IMR-90 (cell line): ENCODE measurements at regions not wholly inside any gene's neighbourhood (a gene's known extent, or its start where the extent isn't known, plus 50 kb on each side); places are given as distances from the start of the nearest gene placed in this dataset.

Experiments
- MAFK ChIP-seq: IDR thresholded peaks from 2 replicates; pipeline ENCODE4 v1.6.1; 2012; ENCODE audit warnings: low read depth, low read length, improper control_type of control experiment
- POLR2A ChIP-seq: IDR thresholded peaks from 2 replicates; pipeline ENCODE4 v1.6.1; 2012; ENCODE audit warnings: mild to moderate bottlenecking, low read depth, low read length
- RAD21 ChIP-seq: IDR thresholded peaks from 2 replicates; pipeline ENCODE4 v1.6.1; 2012; ENCODE audit warnings: low read length, improper control_type of control experiment
- RFX5 ChIP-seq: IDR thresholded peaks from 2 replicates; pipeline ENCODE4 v1.8.0; 2012; ENCODE audit warnings: low read depth, mild to moderate bottlenecking, low read length, moderate library complexity
- SMC3 ChIP-seq: fragments of 150-350 bp; IDR thresholded peaks from 2 replicates; pipeline ENCODE4 v1.6.1; 2016; ENCODE audit warnings: low read depth, mild to moderate bottlenecking, antibody characterized with exemption, low read length, moderate library complexity
- TF ChIP-seq, protein P1 (sequence below): conservative IDR thresholded peaks from 2 replicates; pipeline ENCODE4 v1.5.1; 2012; ENCODE audit warnings: mild to moderate bottlenecking, low read depth, low read length, improper control_type of control experiment
- TF ChIP-seq, protein P2 (sequence below): fragments of 150-350 bp; IDR thresholded peaks from 2 replicates; pipeline ENCODE4 v1.6.1; 2016; ENCODE audit warnings: low read depth, mild to moderate bottlenecking, low read length, moderate library complexity, borderline replicate concordance

DNA sequence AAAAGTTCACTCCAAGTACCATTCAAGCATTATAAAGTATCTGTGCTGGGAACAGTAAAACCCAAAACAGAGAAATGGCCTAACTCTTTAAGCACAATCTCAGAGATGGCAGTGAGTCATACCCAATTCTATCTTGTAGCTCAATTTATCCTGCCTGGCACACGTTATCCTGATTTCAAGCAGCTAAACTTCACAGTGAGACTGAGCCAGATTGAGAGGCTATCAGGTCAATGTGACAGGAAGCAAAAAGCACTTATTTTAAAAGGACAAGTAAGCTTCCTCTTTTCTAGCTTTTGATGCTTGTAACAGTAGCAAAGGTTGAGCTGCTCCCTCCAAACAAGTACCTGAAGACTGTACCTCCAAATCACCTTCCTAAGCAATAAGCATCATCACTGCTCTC lies 324.9 kb downstream of the NAF1 start:
- TF ChIP-seq, protein P1, sequence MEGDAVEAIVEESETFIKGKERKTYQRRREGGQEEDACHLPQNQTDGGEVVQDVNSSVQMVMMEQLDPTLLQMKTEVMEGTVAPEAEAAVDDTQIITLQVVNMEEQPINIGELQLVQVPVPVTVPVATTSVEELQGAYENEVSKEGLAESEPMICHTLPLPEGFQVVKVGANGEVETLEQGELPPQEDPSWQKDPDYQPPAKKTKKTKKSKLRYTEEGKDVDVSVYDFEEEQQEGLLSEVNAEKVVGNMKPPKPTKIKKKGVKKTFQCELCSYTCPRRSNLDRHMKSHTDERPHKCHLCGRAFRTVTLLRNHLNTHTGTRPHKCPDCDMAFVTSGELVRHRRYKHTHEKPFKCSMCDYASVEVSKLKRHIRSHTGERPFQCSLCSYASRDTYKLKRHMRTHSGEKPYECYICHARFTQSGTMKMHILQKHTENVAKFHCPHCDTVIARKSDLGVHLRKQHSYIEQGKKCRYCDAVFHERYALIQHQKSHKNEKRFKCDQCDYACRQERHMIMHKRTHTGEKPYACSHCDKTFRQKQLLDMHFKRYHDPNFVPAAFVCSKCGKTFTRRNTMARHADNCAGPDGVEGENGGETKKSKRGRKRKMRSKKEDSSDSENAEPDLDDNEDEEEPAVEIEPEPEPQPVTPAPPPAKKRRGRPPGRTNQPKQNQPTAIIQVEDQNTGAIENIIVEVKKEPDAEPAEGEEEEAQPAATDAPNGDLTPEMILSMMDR = no peak
- TF ChIP-seq POLR2A = no peak
- TF ChIP-seq RAD21 = no peak
- TF ChIP-seq RFX5 = no peak
- no peak for TF ChIP-seq SMC3
- TF ChIP-seq MAFK = no peak
- TF ChIP-seq, protein P2, sequence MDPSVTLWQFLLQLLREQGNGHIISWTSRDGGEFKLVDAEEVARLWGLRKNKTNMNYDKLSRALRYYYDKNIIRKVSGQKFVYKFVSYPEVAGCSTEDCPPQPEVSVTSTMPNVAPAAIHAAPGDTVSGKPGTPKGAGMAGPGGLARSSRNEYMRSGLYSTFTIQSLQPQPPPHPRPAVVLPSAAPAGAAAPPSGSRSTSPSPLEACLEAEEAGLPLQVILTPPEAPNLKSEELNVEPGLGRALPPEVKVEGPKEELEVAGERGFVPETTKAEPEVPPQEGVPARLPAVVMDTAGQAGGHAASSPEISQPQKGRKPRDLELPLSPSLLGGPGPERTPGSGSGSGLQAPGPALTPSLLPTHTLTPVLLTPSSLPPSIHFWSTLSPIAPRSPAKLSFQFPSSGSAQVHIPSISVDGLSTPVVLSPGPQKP = no peak
